Endodermal cell (in vitro differentiated cells): ENCODE measurements at regions not wholly inside any gene's neighbourhood (a gene's known extent, or its start where the extent isn't known, plus 50 kb on each side); places are given as distances from the start of the nearest gene placed in this dataset.

Experiments used
- DNase-seq: peaks from one replicate; pipeline ENCODE4 v3.0.0-alpha.2; 2017
- H3K27ac ChIP-seq: 2 replicates; pipeline ENCODE4 v1.5.1; 2013; ENCODE audit warnings: mild to moderate bottlenecking, low read depth, low read length, moderate library complexity
- H3K27me3 ChIP-seq: 2 replicates; pipeline ENCODE4 v1.6.1; 2013; ENCODE audit warnings: mild to moderate bottlenecking, low read length, moderate library complexity; ENCODE audit not compliant: insufficient read depth, control insufficient read depth, poor library complexity, severe bottlenecking
- H3K36me3 ChIP-seq: 2 replicates; pipeline ENCODE4 v1.7.0; 2013; ENCODE audit warnings: mild to moderate bottlenecking, low read length, moderate library complexity; ENCODE audit not compliant: control insufficient read depth, insufficient read depth
- H3K4me1 ChIP-seq: one replicate; pipeline ENCODE4 v1.7.0; 2013; ENCODE audit warnings: low read length; ENCODE audit not compliant: control insufficient read depth, insufficient read depth
- H3K4me3 ChIP-seq: 2 replicates; pipeline ENCODE4 v1.5.1; 2013; ENCODE audit warnings: mild to moderate bottlenecking, low read length, moderate library complexity
- H3K9ac ChIP-seq: 2 replicates; pipeline ENCODE4 v1.6.1; 2013; ENCODE audit warnings: mild to moderate bottlenecking, low read length, moderate library complexity; ENCODE audit not compliant: poor library complexity, severe bottlenecking; ENCODE audit errors: extremely low read depth
- H3K9me3 ChIP-seq: 2 replicates; pipeline ENCODE4 v1.6.1; 2013; ENCODE audit warnings: mild to moderate bottlenecking, low read length, moderate library complexity; ENCODE audit not compliant: control insufficient read depth
- H3K27ac Mint-ChIP-seq: 2 replicates; pipeline ENCODE4 v1.8.0; 2020; ENCODE audit warnings: mixed read lengths
- H3K27me3 Mint-ChIP-seq: 2 replicates; pipeline ENCODE4 v1.8.0; 2021; ENCODE audit warnings: mild to moderate bottlenecking, mixed read lengths; ENCODE audit not compliant: insufficient read depth
- H3K36me3 Mint-ChIP-seq: 2 replicates; pipeline ENCODE4 v1.8.0; 2020; ENCODE audit warnings: low read depth, mixed read lengths
- H3K4me1 Mint-ChIP-seq: 2 replicates; pipeline ENCODE4 v1.8.0; 2020; ENCODE audit warnings: mixed read lengths
- H3K4me3 Mint-ChIP-seq: 2 replicates; pipeline ENCODE4 v1.8.0; 2020; ENCODE audit warnings: mild to moderate bottlenecking, moderate library complexity, mixed read lengths
- H3K9me3 Mint-ChIP-seq: 2 replicates; pipeline ENCODE4 v1.8.0; 2020; ENCODE audit warnings: mild to moderate bottlenecking, mixed read lengths
- CTCF ChIP-seq: fragments of 200-600 bp; sonication (generic); conservative IDR thresholded peaks from 2 replicates; pipeline ENCODE4 v1.5.0; 2021; ENCODE audit warnings: antibody characterized with exemption, mild to moderate bottlenecking
- WGBS, 2 experiments: methylation state at CpG; one replicate each; pipeline versions ENCODE4 v1.1.5 to v1.1.7; 2013; ENCODE audit warnings: missing lambda C conversion rate in 2 of 2, mixed read lengths in 1 of 2; ENCODE audit not compliant: insufficient coverage in 1 of 2, insufficient read length in 1 of 2; 5-methylcytosine and 5-hydroxymethylcytosine counted together

DNA sequence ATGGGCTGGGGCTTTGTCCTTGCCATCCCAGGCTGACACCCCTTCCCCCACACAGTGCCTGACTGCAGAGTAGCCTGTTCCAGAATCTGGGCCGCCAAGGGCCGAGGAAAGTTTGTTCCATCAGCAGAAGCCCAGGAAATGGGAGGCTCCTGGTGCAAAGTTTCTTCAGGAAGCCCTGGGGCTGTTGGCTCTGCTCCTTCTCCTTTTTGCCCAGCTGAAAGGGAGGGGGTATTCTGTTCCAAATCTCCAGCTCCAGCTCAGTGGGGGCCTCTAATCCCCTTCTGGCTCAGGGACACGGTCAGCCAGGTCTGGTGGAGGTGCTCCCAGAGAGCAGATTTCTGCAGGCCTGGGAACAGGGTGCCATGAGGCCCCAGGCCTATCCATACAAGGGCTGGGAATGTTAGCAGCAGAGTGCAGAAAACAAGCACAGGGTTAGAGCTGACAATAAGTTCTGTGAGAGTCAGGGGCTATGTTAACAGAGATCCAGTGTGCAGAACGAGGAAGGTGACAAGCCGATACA, 399.5 kb downstream of the RPS24 start:
- Histone ChIP-seq H3K36me3 (no peaks in the 10 kb centered on the region), H3K4me1 (peaks cover 18% of the 10 kb centered on the region), H3K4me3 (no peak overlapping the region), H3K27me3 (no peaks in the 10 kb centered on the region), H3K9me3 (peaks cover 6% of the 10 kb centered on the region), H3K9ac (no peak overlapping the region), H3K27ac (no peak overlapping the region)
- Mint-ChIP-seq H3K27me3 (no peaks in the 10 kb centered on the region), H3K4me1 (peaks cover 47% of the 10 kb centered on the region), H3K9me3 (no peaks in the 10 kb centered on the region), H3K4me3 (no peak overlapping the region), H3K27ac (no peak overlapping the region), H3K36me3 (no peaks in the 10 kb centered on the region)
- 90 to 92% methylated on average over 5 of the region's 5 CpGs for WGBS, 2 experiments
- TF ChIP-seq CTCF: no peak
- DNase-seq: peak; percentile 50

GRCh38 chr10:78433766-78434535, 400.3 kb downstream of the RPS24 start:
- H3K27ac Mint-ChIP-seq: peak overlapping the region; percentile 42
- H3K9me3 Mint-ChIP-seq: no peaks in the 10 kb centered on the region
- Histone ChIP-seq H3K27me3 (no peaks in the 10 kb centered on the region), H3K4me1 (peaks cover 20% of the 10 kb centered on the region), H3K9ac (no peak overlapping the region), H3K9me3 (no peaks in the 10 kb centered on the region), H3K4me3 (no peak overlapping the region), H3K36me3 (no peaks in the 10 kb centered on the region), H3K27ac (no peak overlapping the region)
- 91 to 93% methylated on average over 6 to 11 of the region's 11 CpGs for WGBS, 2 experiments
- TF ChIP-seq CTCF: no peak
- H3K4me1 Mint-ChIP-seq: peaks cover 55% of the 10 kb centered on the region
- H3K27me3 Mint-ChIP-seq: no peaks in the 10 kb centered on the region
- H3K4me3 Mint-ChIP-seq: no peak overlapping the region
- DNase-seq: peak; percentile 29
- no peaks in the 10 kb centered on the region for H3K36me3 Mint-ChIP-seq

DNA sequence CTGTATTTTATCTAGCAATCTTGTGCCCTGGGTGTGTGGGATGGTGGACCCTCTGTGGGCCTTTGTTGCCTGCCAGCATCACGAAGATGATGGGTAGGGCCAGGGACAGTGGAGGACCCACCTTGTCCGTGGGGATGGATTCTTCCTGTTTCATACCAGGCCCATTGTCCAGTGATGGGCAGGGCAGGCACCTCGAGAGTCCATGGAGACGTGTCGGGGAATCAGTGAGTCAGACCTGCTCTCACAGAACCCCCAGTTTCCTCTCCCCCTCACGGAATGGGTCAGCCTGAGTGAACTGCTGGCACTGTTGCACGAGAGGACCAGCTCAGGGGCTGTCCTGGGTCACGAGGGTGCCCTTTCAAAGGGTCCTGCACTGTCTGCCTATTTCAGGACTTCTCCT, 401.2 kb downstream of the RPS24 start:
- no peaks in the 10 kb centered on the region for H3K36me3 ChIP-seq
- Mint-ChIP-seq H3K27me3 (no peaks in the 10 kb centered on the region), H3K4me1 (peaks cover 63% of the 10 kb centered on the region), H3K36me3 (no peaks in the 10 kb centered on the region), H3K4me3 (no peak overlapping the region), H3K27ac (no peak overlapping the region), H3K9me3 (no peaks in the 10 kb centered on the region)
- H3K9ac ChIP-seq: no peak overlapping the region
- H3K9me3 ChIP-seq: no peaks in the 10 kb centered on the region
- no peak for DNase-seq
- H3K27ac ChIP-seq: no peak overlapping the region
- peaks cover 28% of the 10 kb centered on the region for H3K4me1 ChIP-seq
- no peak for TF ChIP-seq CTCF
- H3K4me3 ChIP-seq: no peak overlapping the region
- H3K27me3 ChIP-seq: no peaks in the 10 kb centered on the region
- 91 to 93% methylated on average over 6 to 8 of the region's 8 CpGs for WGBS, 2 experiments
